ENCODE measurements at regions not wholly inside any gene's neighbourhood (a gene's known extent, or its start where the extent isn't known, plus 50 kb on each side); places are given as distances from the start of the nearest gene placed in this dataset.

- no peak for TF ChIP-seq POLR2A (IDR thresholded peaks at IDR 0.05)
- TF ChIP-seq CTCF (IDR thresholded peaks at IDR 0.05) = no peak
Measured at GRCh38 chr4:8671712-8672290, 79.2 kb downstream of the CPZ start.
